NCI-H146 treated with DMSO at 0.1 percent for 48 hours (cell line): ENCODE measurements at regions not wholly inside any gene's neighbourhood (a gene's known extent, or its start where the extent isn't known, plus 50 kb on each side); places are given as distances from the start of the nearest gene placed in this dataset.
"Not testable (repeated sequence)": the region's sequence is repeated elsewhere in the genome, so short reads cannot be mapped to it uniquely, and the experiment has no call there.

Experiments used
- DNase-seq: peaks from one replicate; lab custom pipeline; 2025; ENCODE audit not compliant: unreplicated experiment; lab: John Stamatoyannopoulos, UW

DNA sequence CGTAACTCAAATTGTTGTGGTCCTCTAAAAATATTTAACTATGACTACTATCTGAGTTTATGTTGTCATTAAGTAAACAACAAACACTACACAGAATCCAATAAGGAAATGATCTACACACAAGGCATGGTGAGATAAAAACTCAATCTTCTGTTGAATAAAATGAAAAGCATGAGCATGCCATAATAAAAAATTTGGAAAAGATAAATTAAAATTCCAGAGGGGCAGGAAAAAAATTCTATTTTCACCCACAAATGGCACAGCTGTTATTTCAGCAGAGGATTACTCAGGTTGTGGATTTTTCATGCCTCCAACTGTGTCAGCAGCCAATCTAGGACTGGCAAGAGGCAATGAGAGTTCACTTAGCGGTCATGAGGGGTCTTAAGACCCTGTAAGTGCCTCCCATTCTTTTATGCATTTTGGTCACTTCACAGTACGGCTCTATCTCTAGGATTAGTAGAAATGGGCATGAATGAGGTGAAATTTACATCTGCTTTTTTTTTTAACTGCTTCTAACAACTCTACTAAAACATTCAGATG is 639.8 kb upstream of the DIPK2B start:
- no peak for DNase-seq

DNA sequence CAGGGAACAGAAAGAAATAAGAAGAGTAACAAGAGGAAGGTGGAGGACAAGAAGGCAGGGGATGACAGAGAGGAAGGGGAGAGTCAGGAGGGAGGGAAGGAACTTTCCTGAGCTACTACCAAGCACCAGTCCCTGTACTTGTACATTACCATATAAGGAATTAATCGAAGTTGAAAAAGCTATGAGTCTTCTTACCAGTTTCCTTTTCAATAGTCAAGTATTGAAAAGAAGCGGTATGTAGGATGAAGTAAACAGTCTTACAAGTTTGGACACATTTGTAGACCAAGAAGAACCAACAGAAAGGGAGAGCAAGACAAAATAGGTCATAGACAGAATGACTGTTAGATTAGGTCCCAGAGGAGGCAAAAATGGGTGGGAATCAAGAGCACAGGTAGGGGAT is 629.7 kb upstream of the DIPK2B start:
- DNase-seq = no peak

DNA sequence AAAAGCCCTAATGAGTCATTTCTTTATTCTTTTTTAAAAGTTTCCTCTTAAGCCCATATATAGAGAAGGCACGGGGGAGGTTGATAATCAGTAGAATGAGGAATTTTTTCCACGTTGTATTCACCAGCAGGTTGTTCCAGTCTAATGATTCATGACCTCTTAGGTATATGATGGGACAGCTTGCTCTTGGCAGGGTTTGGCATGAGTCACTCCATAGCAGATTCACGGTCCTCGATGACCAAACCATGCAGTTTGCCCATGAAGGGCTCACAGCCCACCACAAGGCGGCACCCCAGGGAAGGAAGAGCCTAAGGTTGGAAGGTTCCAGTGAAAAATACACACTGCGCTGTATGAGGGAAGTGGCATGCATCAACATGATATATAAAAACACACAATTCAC is 623.8 kb upstream of the DIPK2B start:
- no peak for DNase-seq

DNA sequence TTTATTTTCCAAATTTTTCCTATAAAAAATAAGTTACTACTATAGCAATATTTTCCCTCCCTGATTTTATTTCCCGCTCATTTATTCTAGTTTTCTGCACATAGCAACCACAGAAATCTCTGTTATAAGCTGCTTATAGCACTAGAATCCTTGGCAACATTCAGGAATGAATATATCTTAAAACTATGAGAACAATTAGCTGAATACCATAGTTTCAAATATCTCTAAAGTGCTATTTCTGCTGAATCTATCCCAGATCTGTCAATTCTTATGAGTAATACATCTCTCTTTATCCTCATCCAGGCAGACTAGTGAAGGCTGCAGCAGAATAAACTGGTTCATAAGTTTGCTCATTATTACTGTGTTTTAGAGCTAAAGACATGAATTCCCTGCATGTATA is 622.9 kb upstream of the DIPK2B start:
- DNase-seq = no peak

DNA sequence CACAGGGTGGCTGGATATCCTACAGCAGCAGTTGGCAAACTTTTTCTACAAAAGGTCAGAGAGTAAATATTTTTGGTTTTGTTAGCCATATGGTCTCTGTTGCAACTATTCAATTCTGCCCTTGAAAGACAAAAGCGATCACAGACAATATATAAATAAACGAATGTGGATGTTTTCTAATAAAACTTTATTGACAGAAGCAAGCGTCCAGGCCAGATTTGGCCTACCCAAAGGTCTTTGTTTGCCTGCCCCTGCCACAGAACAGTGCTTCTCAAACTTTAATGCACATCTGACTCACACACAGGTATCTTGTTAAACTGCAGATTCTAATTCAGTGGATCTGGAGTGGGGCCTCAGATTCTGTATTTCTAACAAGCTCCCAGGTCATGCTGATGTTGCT is 621.4 kb upstream of the DIPK2B start:
- DNase-seq = no peak

DNA sequence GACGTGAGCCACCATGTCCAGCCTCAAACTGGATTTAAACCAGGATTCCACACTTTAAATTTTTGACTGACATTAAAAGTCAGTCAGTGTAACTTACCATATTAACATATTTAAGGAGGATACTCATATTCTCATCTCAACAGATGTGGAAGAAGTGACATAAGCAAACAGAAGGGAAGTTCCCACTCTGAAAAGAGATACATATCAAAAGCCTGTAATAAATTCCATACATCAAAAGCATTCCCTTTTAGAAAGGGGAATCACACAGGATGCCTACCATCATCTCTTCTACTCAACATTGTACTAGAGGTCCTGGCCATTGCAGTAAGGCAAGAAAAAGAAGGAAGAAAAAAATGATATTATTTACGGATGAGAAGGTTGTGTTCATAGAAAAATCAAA is 618.2 kb upstream of the DIPK2B start:
- no peak for DNase-seq

DNA sequence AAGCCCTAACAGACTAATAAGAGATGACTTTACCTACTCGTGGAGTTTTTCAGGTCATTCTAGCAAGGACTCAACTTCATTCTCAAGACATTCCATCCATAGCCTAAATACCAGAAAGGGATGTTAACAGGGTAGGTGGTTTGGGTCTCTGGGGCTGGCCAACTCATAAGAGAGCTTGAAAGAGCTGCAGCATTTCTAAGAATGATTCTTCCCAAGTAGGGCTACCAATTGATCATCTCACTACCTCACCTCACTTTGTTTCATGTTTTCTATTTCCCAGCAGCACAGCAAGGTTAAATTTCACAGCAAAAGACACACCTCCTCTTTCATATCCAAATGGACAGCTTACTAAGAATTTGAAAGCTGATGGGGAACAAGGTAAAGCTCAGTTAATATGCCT is 614.8 kb upstream of the DIPK2B start:
- DNase-seq = no peak

DNA sequence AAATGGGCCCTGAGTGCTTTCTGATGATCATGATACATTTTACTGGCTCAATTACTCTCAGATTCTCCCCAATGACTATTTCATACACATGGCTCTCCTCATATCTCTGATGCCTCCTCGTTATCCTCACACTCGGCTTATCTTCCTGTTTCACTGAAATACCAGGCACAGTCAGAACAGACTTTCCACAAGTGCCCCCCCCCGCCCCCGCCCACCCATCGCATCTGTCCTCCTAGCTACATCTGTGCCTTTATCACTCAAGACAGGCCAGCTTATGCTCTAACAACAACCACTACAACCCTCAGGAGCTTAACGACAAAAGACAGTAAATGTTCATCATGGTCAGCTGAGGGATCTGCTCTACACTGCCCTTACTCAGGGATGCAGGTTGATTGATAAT is 610.6 kb upstream of the DIPK2B start:
- no peak for DNase-seq

DNA sequence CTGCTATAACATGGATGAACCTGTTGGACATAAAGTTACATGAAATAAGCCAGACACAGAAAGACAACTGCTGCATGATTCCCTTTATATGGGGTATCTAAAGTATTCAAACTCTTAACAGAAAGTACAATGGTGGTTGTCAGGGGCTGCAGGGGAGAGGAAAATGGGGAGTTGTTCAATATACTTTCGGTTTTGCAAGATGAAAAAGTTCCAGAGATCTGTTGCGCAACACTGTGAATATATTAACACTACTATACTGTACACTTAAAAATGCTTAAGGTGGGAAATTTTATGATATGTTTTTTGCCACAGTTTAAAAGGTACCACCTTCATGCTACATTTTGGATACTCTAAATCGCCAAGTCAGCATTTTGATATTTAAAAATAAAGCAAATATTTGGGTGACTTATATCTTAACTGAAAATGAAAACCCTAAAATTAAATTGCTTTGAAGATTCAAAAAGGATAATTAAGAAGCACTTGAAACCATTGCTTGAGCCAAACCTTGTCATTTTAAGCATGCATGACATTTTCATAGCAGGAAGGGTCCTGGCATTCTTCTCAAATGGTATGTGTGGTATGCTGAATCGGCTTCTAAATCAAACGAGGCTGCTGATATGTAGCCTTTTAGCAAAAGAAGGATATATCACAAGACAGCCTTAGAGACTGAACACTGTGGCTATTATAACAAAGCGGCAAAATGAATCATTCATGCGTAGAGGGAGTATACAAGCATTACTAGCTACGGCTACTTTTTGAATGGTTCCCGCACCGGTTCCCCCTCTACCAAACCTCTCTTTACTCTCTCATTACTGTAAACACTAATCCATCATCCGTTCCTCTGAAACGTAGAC is 607.1 kb upstream of the DIPK2B start:
- DNase-seq = no peak

DNA sequence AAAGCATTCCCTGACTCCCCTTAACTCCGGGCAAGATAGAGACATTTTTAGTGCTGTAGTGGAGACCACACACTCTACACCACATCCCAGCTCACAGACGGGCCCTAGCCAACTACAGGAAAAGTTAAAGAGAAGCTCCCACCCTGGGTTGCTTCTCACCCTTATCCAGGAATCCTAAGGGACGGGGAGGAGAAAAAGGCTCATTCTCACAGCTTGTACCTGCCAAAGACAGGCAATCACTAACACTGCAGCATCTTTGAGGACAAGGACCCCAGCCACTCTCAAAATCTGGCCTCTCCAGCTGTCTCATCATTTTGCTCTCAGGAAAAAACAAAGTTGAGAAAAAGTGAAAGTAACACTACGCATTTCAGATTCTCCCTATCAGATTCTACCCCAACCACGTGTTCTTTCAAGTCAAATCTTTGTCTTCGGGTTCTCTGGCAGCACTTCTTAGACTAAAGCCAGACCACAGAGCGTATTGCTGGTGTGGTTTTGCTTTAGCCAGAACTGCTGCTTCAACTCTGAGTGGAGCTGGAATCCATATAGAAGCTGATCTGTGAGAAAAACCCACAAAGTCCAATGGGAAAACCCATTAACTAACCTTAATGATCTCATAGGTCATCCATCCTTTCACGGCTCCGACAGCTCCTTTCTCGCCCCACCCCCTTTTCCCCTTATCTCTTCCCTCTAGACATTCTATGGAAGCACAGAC is 605.9 kb upstream of the DIPK2B start:
- DNase-seq = no peak

DNA sequence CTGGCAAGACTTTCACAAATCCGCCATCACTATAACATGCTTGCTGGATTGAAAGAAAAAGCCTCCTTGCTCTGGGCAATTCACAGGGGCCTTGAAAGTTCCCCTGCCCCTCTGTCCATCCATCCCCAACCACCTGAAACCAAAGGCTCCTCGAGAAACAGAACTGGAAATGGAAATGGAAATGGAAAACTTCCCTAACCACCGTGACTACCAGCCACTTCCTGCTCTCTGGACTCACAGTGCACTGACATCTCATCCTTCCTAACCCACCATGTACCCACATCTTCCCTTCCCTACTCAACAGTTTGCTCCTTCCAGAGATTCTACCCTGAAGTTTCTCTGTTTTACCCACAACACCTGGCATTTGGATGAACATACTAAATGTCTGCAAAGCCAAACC is 603.6 kb upstream of the DIPK2B start:
- DNase-seq = no peak

DNA sequence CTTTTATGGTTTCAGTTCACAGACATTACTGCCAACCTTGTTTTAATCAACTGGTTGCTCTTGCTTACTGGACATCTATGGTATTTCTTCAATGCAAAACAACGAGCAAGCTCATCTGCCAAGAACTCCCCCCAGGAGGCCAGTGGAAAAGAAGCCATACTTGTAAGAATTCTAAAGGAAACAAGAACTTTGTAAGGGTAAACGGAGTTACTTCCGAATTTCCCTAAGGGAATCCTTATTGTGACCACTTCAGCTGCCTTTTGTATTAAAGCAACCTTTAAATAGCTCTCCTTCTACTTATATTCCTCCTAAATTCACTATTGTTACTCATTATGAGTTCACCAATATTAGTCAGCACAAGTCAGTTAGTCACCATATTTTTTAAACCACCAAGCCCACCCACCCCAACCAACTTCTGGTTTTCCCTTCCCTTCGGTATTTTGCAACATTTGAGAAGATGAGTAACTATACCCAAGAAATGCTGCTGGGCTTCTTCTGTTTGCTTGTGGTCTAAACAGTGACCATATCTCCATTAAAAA is 602.8 kb upstream of the DIPK2B start:
- DNase-seq = no peak

DNA sequence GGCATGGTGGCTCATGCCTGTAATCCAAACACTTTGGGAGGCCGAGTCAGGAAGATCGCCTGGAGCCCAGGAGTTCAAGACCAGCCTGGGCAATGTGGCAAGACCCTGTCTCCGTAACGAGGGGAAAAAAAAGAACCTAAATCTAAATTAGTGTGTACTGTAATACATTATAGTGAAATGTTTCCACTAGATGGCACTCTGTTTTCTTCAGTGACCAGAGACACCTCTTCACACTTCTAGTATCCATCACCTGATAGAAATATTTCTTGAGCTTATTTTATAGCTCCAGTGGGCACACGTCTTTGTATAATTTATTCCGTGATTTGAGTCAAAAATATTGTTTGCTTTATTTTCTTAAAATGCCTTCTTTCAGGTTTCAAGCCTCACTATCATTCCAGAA is 600.9 kb upstream of the DIPK2B start:
- DNase-seq = peak; percentile 8

DNA sequence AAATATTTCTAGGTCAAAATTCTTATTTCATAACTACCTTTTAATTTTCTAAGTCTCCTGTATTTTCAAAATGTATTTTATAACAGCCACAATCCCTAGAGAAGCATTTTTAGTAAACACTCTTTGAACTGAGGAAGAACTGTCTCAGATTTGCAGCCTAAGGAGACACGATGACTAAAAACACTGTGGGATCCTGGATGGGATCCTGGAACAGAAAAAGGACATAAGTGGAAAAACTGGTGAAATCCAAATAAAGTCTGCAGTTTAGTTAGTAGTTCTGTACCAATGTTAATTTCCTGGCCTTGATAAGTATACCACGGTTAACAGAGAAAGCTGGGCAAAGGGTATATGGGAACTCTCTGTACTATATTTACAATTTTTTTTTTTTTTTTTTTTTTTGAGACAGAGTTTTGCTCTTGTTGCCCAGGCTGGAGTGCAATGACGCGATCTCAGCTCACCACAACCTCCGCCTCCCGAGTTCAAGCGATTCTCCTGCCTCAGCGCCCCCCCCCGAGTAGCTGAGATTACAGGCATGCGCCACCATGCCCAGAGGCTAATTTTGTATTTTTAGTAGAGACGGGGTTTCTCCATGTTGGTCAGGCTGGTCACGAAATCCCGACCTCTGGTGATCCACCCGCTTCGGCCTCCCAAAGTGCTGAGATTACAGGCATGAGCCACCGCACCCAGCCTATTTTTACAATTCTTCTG is 600.2 kb upstream of the DIPK2B start:
- not testable (repeated sequence) for DNase-seq

DNA sequence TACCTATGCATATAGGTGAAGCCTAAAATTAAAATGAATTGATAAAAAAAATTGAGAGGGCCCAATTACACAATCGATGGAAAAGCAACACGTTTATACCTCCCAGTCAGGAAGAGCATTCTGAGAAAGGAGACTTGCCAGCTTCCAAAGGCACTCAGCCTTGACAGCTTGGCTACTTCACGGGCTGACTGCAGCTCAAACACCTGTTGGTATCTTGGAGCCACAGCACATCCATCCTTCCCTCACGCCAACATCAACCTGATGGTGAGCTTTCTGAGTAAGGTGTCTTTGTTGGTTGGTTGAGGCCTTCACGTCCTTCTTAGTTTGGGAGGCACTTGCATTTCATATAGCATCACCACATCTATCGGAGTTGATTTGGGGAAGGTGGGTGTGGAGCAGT is 598.9 kb upstream of the DIPK2B start:
- no peak for DNase-seq

DNA sequence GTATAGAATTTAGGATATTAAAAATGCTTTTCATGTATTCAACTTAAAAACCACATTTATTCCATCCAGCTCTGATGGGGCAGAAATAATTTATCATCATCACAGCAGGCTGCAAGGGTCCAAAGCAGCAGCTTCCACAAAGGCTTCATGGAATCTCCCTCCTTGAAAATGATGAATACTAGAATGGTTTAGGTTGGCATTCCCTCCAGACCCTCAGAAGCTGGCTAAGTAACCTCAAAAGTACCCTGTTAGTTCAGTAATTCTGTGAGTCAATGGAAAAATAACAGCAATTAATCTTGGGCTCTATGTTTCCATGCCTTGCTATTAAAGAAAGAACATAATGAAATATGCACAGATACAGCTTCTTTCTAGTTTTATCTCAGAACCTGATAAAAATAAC is 594.9 kb upstream of the DIPK2B start:
- no peak for DNase-seq

DNA sequence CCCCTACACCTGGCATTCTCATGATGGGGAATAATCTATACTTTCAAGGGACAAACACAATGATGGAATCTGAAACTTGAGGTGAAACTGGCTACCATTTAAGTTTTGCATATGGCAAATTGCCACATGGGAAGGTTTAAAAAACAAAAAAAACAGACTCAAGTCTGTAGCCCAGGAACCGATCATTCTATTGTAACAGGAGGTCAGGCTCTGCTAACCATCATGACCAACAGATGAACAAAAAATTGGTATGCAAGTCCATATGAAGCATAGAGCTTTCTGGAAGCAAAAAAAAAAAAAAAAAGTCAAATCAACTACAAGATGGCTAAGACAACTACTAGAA is 594.3 kb upstream of the DIPK2B start:
- DNase-seq = no peak

DNA sequence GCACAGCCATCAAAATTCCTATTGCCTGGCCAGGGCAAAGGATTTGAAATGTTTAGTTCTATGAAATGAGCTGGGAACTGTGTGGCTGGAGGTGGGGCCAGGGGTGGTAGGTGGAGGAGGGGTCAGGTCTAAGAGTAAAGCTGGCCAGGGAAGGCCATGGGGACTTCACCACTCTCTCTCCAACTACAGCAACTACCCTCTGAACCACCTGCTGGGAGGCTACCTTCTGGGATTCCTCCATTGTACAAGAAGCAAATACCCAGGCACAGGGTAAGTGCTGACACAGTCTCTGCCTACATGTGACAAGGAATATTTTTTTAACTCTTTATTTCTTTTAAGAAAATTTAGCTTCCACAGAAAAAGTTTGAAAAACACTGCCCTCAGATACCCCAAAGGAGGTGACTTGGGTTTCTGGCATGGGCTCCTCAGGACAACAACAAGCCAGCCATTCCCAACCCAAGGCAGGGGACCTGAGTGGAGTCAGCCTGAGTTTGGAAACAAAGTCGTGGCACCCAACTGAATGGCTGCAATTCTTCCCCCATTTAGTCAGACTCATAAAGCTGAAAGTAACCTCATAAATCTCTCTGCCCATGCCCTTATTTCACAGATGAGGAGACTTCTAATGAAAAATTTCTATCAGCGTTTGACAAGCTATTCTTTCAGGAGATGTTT is 593.8 kb upstream of the DIPK2B start:
- no peak for DNase-seq

DNA sequence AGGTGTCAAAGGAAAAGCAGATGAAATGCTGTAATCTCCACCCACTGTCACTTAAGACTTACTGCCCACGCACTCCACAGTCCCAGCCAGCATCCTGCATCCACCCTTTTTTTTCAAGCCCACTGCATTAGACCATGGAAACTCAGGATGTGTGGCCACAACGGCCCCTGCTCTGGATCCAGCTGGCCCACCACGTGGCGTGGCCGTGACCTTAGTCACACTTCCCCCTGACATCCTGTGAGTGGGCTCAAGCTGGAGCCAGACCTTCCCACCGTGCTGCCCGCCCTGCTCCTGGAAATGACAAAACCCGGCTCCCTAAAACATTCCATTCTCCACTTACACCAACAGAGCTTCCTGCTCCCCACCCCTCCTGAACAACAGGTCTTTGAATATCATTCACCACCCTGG is 588.3 kb upstream of the DIPK2B start:
- DNase-seq = no peak

DNA sequence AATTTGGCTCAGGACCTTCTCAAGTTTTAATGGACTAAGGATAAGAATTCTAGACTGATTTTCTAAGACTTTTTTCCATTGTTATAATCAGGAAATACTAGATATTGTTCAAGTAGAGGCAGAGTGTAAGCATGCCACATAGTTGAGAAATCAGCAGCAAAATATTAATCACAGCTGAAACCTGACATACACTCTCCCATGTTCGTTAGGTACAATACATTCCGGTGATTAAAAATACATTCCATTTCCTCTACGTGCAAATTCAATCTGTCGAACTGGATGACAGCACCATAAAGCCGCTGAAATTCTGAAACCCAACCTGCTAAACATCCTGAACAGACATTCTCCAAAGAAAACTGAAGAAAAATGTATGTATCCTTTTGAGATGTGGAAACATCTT is 587.6 kb upstream of the DIPK2B start:
- no peak for DNase-seq

DNA sequence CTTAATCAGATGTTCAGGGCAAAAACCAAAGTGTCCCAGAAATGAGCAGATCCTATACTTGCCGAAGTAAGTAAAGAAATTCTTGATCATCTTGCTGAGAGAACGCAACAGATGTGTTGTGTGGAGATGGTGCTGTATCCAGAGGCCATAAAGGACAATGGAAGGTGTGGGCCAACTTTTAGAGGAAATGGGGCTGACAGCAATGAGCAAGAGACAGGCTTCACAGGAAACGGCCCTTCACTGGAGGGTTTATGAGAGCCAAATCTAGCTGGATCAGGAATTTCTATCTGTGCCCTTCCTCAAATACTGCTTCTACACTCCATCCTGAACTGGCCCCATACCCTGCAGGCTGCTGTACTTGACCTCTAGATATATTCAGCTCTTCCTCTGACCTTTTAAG is 583.9 kb upstream of the DIPK2B start:
- DNase-seq = no peak
